H1 (cell line): ENCODE measurements at regions not wholly inside any gene's neighbourhood (a gene's known extent, or its start where the extent isn't known, plus 50 kb on each side); places are given as distances from the start of the nearest gene placed in this dataset.

Source experiments
- CTCF ChIP-seq, 3 experiments: IDR thresholded peaks; 1 replicate in 2 of 3; 2 replicates in 1 of 3; pipeline versions ENCODE4 v1.5.1 to v1.6.1; 2011; ENCODE audit warnings: low read length in 3 of 3, mild to moderate bottlenecking in 3 of 3, inconsistent platforms in 2 of 3, low read depth in 1 of 3, moderate library complexity in 1 of 3; ENCODE audit not compliant: insufficient read depth in 1 of 3; ENCODE audit errors: control extremely low read depth in 1 of 3
- YY1 ChIP-seq: IDR thresholded peaks from 2 replicates; pipeline ENCODE4 v1.6.1; 2011; ENCODE audit warnings: low read depth, mild to moderate bottlenecking, low read length

GRCh38 chr14:80350707-80351106, 139.4 kb upstream of the DIO2 start:
- TF ChIP-seq CTCF (IDR thresholded peaks at IDR 0.05; ENCODE audit: control extremely low read depth in 1 of 3, insufficient read depth in 1 of 3, low read depth in 1 of 3, low read length in 3 of 3) (no peak), YY1 (no peak)
